Stromal cell of bone marrow (primary cell): ENCODE measurements at regions not wholly inside any gene's neighbourhood (a gene's known extent, or its start where the extent isn't known, plus 50 kb on each side); places are given as distances from the start of the nearest gene placed in this dataset.

Experiments used
- DNase-seq: peaks from one replicate; pipeline ENCODE4 v3.0.0-alpha.2; 2012; ENCODE audit warnings: low read depth

DNA sequence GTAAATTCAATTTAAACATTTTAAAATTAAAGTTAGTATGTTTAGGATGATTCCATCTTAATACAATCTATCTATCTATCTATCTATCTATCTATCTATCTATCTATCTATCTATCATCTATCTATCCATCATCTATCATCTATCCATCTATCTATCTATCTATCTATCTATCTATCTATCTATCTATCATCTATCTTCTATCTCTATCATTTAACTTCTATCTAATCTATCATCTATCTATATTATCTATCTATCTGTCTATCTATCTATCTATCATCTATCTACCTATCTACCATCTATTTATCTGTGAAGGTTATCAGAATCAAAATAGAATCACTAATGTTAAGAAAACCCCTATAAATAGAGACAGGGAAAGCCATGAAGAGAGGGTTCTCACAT is 78.3 kb downstream of the RAMP3 start:
- DNase-seq = no peak

DNA sequence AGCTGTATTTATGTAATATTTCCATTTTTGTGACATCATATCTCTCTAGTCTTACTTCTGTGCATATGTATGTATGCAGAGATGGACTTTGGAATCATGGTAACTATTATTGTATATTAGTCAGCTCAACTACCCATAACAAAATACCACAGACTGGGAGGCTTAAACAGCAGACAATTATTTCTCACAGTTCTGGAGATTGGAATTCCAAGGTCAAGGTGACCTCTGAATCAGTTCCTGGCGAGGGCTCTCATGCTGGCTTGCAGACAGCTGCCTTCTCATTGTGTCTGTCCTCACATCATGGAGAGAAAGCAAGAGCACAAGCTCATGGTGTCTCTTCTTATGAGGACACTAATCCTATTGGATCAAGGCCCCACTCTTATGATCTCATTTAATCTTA is 79.1 kb downstream of the RAMP3 start:
- DNase-seq = no peak

DNA sequence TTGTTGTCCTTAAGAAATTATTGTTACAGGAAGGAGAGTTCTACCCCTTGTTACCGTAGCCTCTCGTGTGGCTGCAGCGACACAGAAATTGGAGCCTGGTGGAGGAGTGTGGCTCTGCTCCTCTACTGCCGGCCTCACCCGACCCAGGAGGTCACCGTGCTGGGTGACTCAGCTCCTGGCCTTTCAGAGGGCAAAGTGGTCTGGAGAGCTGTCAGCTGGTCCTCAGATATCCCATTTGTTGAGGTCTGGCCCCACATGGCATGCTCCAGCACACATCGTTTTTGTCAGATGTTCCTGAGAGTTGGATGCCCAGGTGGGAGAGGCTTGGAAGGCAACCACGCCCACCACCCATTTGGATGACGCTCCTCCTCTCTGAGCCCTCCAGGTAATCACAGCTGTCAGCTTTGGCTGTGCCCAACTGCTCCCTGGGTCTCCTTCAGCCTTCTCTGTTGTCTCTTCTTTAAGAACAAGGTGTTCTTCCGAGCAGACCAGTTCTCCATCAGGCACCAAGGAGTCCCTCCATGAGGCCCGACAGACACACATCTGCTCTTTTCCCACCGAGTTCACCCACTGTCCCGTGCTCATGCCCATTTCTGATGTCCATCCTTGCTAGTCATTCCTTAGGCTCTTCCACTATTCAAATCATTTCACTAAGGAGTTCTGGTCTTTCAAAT is 80.3 kb downstream of the RAMP3 start:
- DNase-seq = no peak

GRCh38 chr7:45238806-45239205 is 81.2 kb downstream of the RAMP3 start:
- DNase-seq = no peak

DNA sequence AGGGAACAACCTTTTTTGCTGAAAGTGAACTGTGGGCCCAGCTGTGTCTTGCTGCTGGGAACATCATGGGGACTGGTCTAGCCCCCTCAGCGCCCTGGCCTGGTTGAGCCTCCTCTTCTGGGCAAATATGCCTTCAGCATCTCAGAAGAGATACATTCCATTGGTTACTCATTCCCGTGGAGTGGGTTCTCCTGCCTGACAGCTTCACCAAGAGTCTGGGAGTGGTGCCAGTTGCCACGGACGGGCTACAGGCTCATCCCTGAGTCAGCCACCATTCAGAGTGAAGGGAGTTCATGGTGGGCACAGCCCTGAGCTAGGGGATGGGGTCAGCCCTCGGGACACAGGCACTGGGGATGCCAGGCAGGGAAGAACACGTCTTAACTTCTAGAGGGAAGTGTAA is 81.9 kb downstream of the RAMP3 start:
- peak; percentile 54 for DNase-seq

- no peak for DNase-seq
Observed at GRCh38 chr7:45240273-45240771, 82.7 kb downstream of the RAMP3 start.

DNA sequence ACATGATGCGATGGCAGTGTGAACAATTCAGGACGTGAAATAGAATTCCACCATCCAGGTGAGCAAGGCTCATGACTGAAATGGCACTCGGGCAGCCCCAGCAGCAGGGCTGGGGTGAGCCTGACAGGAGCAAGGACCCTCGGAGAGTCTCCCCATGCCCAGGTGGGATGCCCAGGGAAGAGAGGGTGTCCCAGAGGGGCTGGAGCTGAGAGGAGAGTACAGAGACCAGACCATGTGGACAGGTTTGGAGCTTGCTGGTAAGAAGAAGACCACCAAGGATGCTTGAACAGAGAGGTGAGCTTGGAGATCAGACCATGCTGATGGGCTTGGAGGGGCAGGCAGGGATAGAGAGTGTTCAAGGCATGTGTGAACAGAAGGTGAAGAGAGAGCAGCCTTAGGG is 83.3 kb downstream of the RAMP3 start:
- DNase-seq = no peak

DNA sequence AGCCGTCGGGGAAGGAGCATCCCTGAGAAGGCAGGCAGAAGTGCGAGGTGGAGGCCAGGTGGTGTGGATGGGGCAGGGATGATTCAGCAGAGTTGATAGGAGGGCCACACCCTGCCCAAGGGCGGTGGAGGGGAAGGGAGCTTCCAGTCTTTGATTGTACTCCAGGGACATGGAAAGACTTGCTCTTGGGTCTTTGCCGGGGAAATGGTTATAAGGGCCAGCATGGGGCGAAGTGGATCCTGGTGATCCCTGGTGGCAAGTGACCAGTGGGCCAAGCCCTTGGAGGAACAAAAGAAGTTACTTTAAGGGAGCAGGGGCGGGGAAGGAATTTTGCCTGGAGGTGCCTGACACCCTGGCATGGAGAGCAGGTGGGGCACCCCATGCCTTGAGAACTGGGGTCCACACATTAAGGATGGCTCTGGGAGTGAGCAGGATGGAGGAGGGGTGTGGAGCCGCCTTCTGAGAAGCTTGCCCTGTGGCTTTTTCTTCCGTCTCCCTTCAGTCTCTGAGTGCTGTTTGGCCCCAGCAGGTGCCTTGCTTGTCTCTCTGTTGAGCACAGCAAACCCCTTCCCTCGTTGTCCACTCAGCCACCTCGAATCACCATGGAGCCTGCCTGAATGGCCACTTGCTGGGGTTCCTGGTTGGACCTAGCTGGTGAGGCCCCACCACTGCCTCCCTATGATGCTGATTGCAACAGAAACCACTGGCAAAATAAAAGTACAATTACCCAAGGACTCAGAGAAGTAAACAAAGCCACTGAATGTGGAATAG is 83.9 kb downstream of the RAMP3 start:
- DNase-seq = no peak

- no peak for DNase-seq
Observed at GRCh38 chr7:45242261-45242660, 84.7 kb downstream of the RAMP3 start.

DNA sequence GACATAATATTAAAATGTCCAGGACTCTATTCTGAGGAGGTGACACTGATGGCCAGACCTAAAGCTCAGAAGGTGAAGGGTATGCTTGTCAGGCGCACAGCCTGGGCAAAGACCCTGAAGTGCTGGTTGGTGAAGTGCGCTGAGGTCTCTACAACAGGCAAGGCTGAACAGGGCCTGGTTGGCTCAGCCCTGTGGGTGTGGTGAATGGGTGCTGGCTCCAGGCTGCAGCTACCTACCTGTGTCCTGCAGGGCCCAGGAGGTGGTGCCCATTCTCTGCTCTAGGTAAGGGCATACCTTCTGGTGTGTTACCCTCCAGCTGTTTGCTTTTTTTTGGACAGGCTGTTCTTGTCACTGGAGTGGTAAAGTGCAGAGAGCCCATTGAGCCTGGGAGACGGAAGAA is 85.1 kb downstream of the RAMP3 start:
- no peak for DNase-seq

DNA sequence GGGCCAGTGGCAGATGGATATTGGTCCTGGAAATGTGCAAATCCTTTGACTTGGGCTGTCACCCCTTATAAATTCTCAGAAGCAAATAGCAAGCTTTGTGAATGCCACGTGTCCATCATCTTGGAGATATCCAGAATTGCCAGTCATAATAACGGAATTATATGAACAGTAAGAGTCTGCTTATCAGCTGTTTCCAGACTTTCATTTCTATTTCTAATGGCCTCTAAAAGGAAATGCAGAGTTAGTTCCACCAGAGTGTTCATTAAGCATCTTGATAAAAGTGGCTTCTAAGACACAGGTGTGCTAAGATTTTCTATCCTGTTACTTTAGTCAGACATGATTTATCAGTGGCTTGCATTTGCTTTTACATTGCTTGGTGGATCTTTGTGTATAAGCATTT is 87.4 kb downstream of the RAMP3 start:
- DNase-seq = no peak

DNA sequence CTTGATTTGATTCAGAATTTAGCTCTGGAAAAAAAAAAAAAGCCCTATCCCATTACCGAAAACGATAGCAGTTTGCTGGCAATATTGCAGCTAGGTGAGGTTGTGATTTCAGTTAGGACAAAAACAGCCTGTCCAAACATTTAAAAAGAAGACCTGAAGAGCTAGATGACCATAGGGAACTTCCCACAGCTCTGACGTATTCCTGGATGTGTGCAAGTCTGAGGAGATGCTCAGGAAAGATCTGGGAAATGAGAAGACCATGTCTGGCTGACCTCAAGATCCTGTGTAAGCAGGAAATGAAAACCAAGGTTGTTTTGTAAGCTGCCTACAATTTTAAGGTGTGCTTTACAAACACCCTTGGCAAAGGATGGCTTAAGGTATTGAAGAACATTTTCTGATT is 88.7 kb downstream of the RAMP3 start:
- no peak for DNase-seq

- DNase-seq = no peak
Observed at GRCh38 chr7:45252248-45252647, 94.7 kb downstream of the RAMP3 start.

- no peak for DNase-seq
Observed at GRCh38 chr7:45252857-45253256, 95.3 kb downstream of the RAMP3 start.

DNA sequence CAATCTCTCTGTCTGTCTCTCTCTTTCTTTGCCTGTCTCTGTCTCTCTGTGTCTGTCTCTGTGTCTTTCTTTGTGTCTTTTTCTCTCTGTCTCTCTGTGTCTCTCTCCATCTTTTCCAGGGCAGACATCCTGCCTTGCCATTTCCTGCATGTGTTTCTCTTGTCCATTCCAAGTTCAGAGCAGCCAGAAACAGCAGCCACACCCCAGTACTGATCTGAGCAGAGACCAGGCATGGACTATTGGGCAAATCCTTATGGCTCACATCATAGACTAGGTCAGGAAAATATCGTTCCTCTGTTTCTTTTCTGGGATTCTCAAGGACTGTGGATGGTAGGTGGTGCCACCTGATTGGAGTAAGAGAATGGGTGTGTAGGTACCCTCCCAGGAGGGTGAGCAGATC is 95.8 kb downstream of the RAMP3 start:
- no peak for DNase-seq

GRCh38 chr7:45255187-45255586 is 97.6 kb downstream of the RAMP3 start:
- no peak for DNase-seq

DNA sequence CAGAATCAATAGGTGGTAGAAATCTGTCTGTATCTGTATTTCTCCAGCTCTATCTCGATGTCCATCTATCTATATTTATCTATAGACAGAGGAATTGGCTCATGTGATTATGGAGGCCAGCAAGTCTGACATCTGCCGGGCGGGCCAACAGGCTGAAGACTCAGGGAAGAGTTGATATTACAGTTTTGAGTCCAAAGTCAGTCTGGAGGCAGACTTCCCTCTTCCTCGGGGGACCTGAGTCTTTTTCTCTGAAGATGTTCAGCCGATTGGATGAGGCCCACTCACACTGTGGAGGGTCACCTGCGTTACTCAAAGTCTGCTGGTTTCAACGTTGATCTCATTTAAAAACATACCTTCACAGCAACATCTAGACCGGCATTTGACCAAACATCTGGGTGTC is 98.7 kb downstream of the RAMP3 start:
- DNase-seq = no peak

DNA sequence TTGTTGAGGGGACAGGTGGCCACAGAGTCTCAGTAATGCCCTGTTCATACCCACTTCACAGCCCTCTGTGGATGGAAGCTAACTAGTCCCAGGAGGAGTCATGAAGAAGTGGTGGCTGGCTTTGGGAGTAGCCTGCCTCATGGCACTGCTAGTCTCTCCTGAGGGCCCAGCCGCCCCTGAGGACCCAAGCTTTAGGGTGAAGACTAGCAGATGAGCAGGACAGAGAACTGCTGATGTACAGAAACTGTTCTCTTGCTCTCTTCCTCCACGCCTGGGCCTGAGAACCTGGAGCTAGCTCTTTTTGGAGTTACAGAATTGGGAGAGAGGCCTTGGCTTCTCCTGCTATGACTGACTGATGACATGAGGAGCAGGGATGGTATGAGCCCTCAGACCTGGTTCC is 99.2 kb downstream of the RAMP3 start:
- DNase-seq = no peak

GRCh38 chr7:45257284-45257683 is 99.7 kb downstream of the RAMP3 start:
- no peak for DNase-seq

- no peak for DNase-seq
Observed at GRCh38 chr7:45258533-45259226, 101.1 kb downstream of the RAMP3 start.

DNA sequence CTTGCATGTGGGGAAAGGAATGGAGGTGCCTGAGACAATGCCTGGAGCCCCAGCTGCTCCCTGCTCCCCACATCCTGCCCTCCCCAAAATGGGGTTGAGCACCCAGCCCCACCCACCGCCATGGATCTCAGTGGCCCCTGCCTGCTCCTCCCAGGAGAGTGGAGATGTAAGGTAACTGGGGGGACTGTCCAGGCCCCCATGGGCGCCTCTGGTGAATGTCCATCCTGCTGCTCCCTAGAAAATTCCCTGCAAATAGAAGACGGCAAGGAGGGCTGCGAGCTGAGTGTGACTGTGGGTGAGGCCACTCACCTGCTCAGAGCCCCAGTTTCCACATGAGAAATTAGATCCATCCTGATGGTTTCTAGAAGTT is 101.6 kb downstream of the RAMP3 start:
- no peak for DNase-seq

- DNase-seq = no peak
Observed at GRCh38 chr7:45259966-45260646, 102.5 kb downstream of the RAMP3 start.

GRCh38 chr7:45267262-45267661 is 109.7 kb downstream of the RAMP3 start:
- peak; percentile 1 for DNase-seq
